ENCODE measurements at regions not wholly inside any gene's neighbourhood (a gene's known extent, or its start where the extent isn't known, plus 50 kb on each side); places are given as distances from the start of the nearest gene placed in this dataset.

DNA sequence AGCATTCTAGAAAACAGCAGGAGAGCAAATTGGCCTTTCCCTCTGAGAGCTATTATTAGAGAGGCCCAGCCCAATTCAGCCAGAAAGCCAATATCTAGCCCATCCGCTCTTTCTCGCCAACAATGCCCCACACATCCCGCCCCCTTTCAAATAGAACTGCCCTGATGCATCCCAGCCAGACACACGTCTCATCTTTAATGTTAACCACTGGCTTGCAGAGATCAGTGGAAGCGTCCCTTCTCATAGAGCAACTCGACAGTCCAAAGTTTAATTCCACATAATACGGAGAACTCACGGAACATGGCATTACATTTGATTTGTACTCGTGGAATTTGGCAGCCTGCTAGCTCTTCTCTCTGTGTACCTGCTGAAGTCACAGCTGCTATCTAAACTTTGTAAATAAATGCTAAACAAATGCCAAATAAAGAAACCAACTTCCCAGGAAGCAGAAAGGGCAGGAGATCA, 304.4 kb downstream of the DHX15 start:
- Histone ChIP-seq H3K27me3 (no peaks in the 10 kb centered on the region), H3K4me3 (no peak overlapping the region), H3K36me3 (no peaks in the 10 kb centered on the region), H3K9me3 (no peaks in the 10 kb centered on the region), H3K4me1 (ENCODE audit: insufficient read depth) (no peaks in the 10 kb centered on the region), H3K27ac (no peak overlapping the region)
- WGBS, 3 donors, result 58 to 67% (median 59%) methylated on average over 9 of the region's 9 CpGs
- intact Hi-C loops (cut with DNase I), result no loop called here
- DNase-seq, result no peak
- TF ChIP-seq EP300 (IDR thresholded peaks at IDR 0.05) (no peak), POLR2A (IDR thresholded peaks at IDR 0.05) (no peak)
- TF ChIP-seq, protein P1, sequence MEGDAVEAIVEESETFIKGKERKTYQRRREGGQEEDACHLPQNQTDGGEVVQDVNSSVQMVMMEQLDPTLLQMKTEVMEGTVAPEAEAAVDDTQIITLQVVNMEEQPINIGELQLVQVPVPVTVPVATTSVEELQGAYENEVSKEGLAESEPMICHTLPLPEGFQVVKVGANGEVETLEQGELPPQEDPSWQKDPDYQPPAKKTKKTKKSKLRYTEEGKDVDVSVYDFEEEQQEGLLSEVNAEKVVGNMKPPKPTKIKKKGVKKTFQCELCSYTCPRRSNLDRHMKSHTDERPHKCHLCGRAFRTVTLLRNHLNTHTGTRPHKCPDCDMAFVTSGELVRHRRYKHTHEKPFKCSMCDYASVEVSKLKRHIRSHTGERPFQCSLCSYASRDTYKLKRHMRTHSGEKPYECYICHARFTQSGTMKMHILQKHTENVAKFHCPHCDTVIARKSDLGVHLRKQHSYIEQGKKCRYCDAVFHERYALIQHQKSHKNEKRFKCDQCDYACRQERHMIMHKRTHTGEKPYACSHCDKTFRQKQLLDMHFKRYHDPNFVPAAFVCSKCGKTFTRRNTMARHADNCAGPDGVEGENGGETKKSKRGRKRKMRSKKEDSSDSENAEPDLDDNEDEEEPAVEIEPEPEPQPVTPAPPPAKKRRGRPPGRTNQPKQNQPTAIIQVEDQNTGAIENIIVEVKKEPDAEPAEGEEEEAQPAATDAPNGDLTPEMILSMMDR (IDR thresholded peaks at IDR 0.05), result no peak

DNA sequence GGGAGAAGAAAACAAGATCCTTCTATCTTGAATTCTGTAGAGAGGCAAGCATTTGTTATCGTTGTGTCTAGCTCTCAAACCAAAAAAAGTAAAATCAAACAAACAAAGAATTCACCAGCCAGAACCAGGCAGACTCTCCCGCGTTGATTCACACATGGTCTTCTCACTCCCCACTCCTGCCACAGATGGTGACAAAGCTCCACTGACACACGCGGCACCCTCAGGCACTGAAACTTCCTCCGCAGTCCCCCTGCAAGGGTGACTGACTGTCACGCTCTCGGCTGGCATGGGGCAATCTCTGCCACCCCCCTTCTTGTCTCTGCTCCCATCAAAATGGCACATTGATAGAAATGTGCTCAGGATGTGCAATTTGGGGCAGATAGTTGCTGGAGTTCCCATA, 304.9 kb downstream of the DHX15 start:
- H3K4me1 ChIP-seq (ENCODE audit: insufficient read depth), result no peaks in the 10 kb centered on the region
- intact Hi-C loops (cut with DNase I), result no loop called here
- H3K36me3 ChIP-seq, result no peaks in the 10 kb centered on the region
- H3K4me3 ChIP-seq, result no peak overlapping the region
- H3K27me3 ChIP-seq, result no peaks in the 10 kb centered on the region
- TF ChIP-seq EP300 (IDR thresholded peaks at IDR 0.05) (no peak), POLR2A (IDR thresholded peaks at IDR 0.05) (no peak)
- TF ChIP-seq, protein P1 (IDR thresholded peaks at IDR 0.05), result no peak
- DNase-seq, result no peak
- H3K27ac ChIP-seq, result no peak overlapping the region
- WGBS, 3 donors, result 56 to 68% (median 56%) methylated on average over 8 of the region's 8 CpGs
- H3K9me3 ChIP-seq, result no peaks in the 10 kb centered on the region

GRCh38 chr4:24278693-24279092, 305.7 kb downstream of the DHX15 start:
- WGBS, 3 donors, result 6 to 17% (median 11%) methylated on average over 4 of the region's 4 CpGs
- TF ChIP-seq POLR2A (IDR thresholded peaks at IDR 0.05) (no peak), EP300 (IDR thresholded peaks at IDR 0.05) (no peak)
- TF ChIP-seq, protein P1 (IDR thresholded peaks at IDR 0.05), result no peak
- H3K27ac ChIP-seq, result no peak overlapping the region
- no peaks in the 10 kb centered on the region for H3K36me3 ChIP-seq
- H3K4me1 ChIP-seq (ENCODE audit: insufficient read depth), result no peaks in the 10 kb centered on the region
- no peak overlapping the region for H3K4me3 ChIP-seq
- DNase-seq, result no peak
- intact Hi-C loops (cut with DNase I), result no loop called here
- H3K27me3 ChIP-seq, result no peaks in the 10 kb centered on the region
- H3K9me3 ChIP-seq, result no peaks in the 10 kb centered on the region

DNA sequence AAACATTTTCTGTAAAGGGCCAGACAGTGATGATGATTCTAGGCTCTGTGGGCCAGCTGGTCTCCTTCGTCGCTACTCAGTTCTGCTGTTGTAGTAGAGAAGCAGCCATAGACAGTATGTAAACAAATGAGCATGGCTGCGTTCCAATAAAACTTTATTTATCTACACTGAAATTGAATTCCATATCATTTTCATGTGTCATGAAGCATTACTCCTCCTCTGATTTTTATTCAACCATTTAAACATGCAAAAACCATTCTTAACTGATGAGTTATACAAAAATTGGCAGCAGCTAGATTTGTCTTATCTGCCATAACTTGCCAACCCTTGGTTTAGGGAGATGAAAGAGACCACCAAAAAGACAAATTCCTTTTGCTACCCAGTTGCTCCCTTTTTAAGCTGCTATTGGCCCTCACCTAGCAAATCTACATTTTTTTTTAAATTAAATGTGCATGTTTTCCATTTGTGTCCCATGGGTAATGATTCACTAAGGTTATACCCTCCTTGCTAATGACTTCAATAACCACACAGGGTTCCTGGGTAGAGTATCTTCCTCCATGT, 309.9 kb downstream of the DHX15 start:
- Histone ChIP-seq H3K27ac (no peak overlapping the region), H3K9me3 (no peaks in the 10 kb centered on the region), H3K4me1 (ENCODE audit: insufficient read depth) (no peaks in the 10 kb centered on the region), H3K36me3 (no peaks in the 10 kb centered on the region), H3K4me3 (no peak overlapping the region), H3K27me3 (no peaks in the 10 kb centered on the region)
- TF ChIP-seq POLR2A (IDR thresholded peaks at IDR 0.05), result no peak
- TF ChIP-seq EP300 (IDR thresholded peaks at IDR 0.05), result no peak
- TF ChIP-seq, protein P1 (IDR thresholded peaks at IDR 0.05), result no peak
- WGBS, 3 donors, result 49 to 68% (median 53%) methylated on average over 3 of the region's 3 CpGs
- intact Hi-C loops (cut with DNase I), result no loop called here
- no peak for DNase-seq

Data from ovary (tissue), 7 donors.